A673 (cell line): ENCODE measurements at regions not wholly inside any gene's neighbourhood (a gene's known extent, or its start where the extent isn't known, plus 50 kb on each side); places are given as distances from the start of the nearest gene placed in this dataset.

Experiments
- CTCF ChIP-seq: fragments of 300-800, 200-600 bp; sonication (generic); conservative IDR thresholded peaks from 2 replicates; pipeline ENCODE4 v1.5.1; 2017; ENCODE audit warnings: low read depth, mild to moderate bottlenecking, antibody characterized with exemption, low read length, moderate library complexity, mixed read lengths
- EZH2 ChIP-seq: fragments of 200-600 bp; sonication (generic); IDR thresholded peaks from 2 replicates; pipeline ENCODE4 v1.6.1; 2017; ENCODE audit warnings: borderline replicate concordance, low read depth, mild to moderate bottlenecking, mixed read lengths, antibody characterized with exemption, low read length; ENCODE audit not compliant: poor library complexity, severe bottlenecking

- TF ChIP-seq EZH2 = no peak
- no peak for TF ChIP-seq CTCF
These were observed 308.4 kb downstream of the ZNF248 start for GRCh38 chr10:37549054-37549453.
